H9 (cell line): ENCODE measurements at regions not wholly inside any gene's neighbourhood (a gene's known extent, or its start where the extent isn't known, plus 50 kb on each side); places are given as distances from the start of the nearest gene placed in this dataset.

Experiments used
- DNase-seq: peaks from one replicate; pipeline ENCODE4 v3.0.0-alpha.2; 2017
- H2AFZ ChIP-seq: one replicate; pipeline ENCODE4 v1.6.1; 2013; ENCODE audit warnings: mild to moderate bottlenecking, low read length, control low read depth, moderate library complexity
- H2AK5ac ChIP-seq: 2 replicates; pipeline ENCODE4 v1.6.1; 2013; ENCODE audit warnings: low read length, control low read depth, mixed read lengths; ENCODE audit not compliant: insufficient read length
- H2BK120ac ChIP-seq: one replicate; pipeline ENCODE4 v1.6.1; 2013; ENCODE audit warnings: low read depth, mild to moderate bottlenecking, low read length, control low read depth, inconsistent platforms; ENCODE audit not compliant: poor library complexity, severe bottlenecking
- H2BK12ac ChIP-seq: 2 replicates; pipeline ENCODE4 v1.6.1; 2013; ENCODE audit warnings: low read length, control low read depth, mixed read lengths, low read depth; ENCODE audit not compliant: insufficient read length
- H2BK15ac ChIP-seq: 2 replicates; pipeline ENCODE4 v1.6.1; 2013; ENCODE audit warnings: low read depth, low read length, control low read depth
- H2BK20ac ChIP-seq: one replicate; pipeline ENCODE4 v1.6.1; 2013; ENCODE audit warnings: low read depth, mild to moderate bottlenecking, low read length, control low read depth, inconsistent platforms; ENCODE audit not compliant: poor library complexity, severe bottlenecking
- H2BK5ac ChIP-seq: 2 replicates; pipeline ENCODE4 v1.6.1; 2013; ENCODE audit warnings: low read length, control low read depth, mixed read lengths; ENCODE audit not compliant: insufficient read length
- H3K14ac ChIP-seq: 2 replicates; pipeline ENCODE4 v1.6.1; 2013; ENCODE audit warnings: low read length, control low read depth; ENCODE audit not compliant: insufficient read depth
- H3K18ac ChIP-seq: 2 replicates; pipeline ENCODE4 v1.6.1; 2013; ENCODE audit warnings: low read depth, mild to moderate bottlenecking, mixed read lengths, low read length, control low read depth; ENCODE audit not compliant: insufficient read length
- H3K23ac ChIP-seq: 2 replicates; pipeline ENCODE4 v1.6.1; 2013; ENCODE audit warnings: low read length, control low read depth, mixed read lengths, low read depth; ENCODE audit not compliant: insufficient read length
- H3K23me2 ChIP-seq: 2 replicates; pipeline ENCODE4 v1.6.1; 2013; ENCODE audit warnings: low read depth, mild to moderate bottlenecking, mixed read lengths, low read length, control low read depth; ENCODE audit not compliant: insufficient read length, poor library complexity, severe bottlenecking
- H3K27ac ChIP-seq: 2 replicates; pipeline ENCODE4 v1.5.1; 2013; ENCODE audit warnings: low read length, control low read depth, mixed read lengths, low read depth; ENCODE audit not compliant: insufficient read length
- H3K27me3 ChIP-seq: 2 replicates; pipeline ENCODE4 v1.6.1; 2013; ENCODE audit warnings: low read length, control low read depth, inconsistent platforms; ENCODE audit not compliant: insufficient read depth
- H3K4ac ChIP-seq: 2 replicates; pipeline ENCODE4 v1.6.1; 2013; ENCODE audit warnings: low read depth, mild to moderate bottlenecking, control low read depth, inconsistent platforms, low read length, moderate library complexity
- H3K4me1 ChIP-seq: 2 replicates; pipeline ENCODE4 v1.6.1; 2013; ENCODE audit warnings: low read length, control low read depth, inconsistent platforms; ENCODE audit not compliant: insufficient read depth
- H3K4me2 ChIP-seq: 2 replicates; pipeline ENCODE4 v1.6.1; 2013; ENCODE audit warnings: low read length, control low read depth, mixed read lengths; ENCODE audit not compliant: insufficient read length, insufficient read depth
- H3K56ac ChIP-seq: 2 replicates; pipeline ENCODE4 v1.6.1; 2013; ENCODE audit warnings: low read depth, mild to moderate bottlenecking, mixed read lengths, low read length, control low read depth; ENCODE audit not compliant: insufficient read length
- H3K79me1 ChIP-seq: 2 replicates; pipeline ENCODE4 v1.6.1; 2013; ENCODE audit warnings: low read depth, mild to moderate bottlenecking, moderate library complexity, low read length, control low read depth, inconsistent platforms; ENCODE audit not compliant: insufficient read depth, poor library complexity, severe bottlenecking
- H3K79me2 ChIP-seq: 2 replicates; pipeline ENCODE4 v1.6.1; 2013; ENCODE audit warnings: low read length, control low read depth, inconsistent platforms; ENCODE audit not compliant: insufficient read depth
- H3K9ac ChIP-seq: 2 replicates; pipeline ENCODE4 v1.6.1; 2013; ENCODE audit warnings: low read length, control low read depth, mixed read lengths; ENCODE audit not compliant: insufficient read length; ENCODE audit errors: extremely low read depth
- H3K9me3 ChIP-seq: one replicate; pipeline ENCODE4 v1.6.1; 2013; ENCODE audit warnings: low read depth, low read length, inconsistent platforms; ENCODE audit not compliant: control insufficient read depth
- H3T11ph ChIP-seq: one replicate; pipeline ENCODE4 v1.6.1; 2013; ENCODE audit warnings: mild to moderate bottlenecking, low read length, control low read depth, inconsistent platforms
- H4K20me1 ChIP-seq: one replicate; pipeline ENCODE4 v1.6.1; 2013; ENCODE audit not compliant: control insufficient read depth, insufficient read length, insufficient read depth
- H4K5ac ChIP-seq: 2 replicates; pipeline ENCODE4 v1.6.1; 2013; ENCODE audit warnings: low read depth, mild to moderate bottlenecking, mixed read lengths, low read length, control low read depth; ENCODE audit not compliant: insufficient read length
- H4K8ac ChIP-seq: replicated peaks from 2 replicates; pipeline ENCODE4 v1.6.1; 2013; ENCODE audit warnings: low read length, control low read depth, mixed read lengths, low read depth; ENCODE audit not compliant: insufficient read length
- H4K91ac ChIP-seq: 2 replicates; pipeline ENCODE4 v1.6.1; 2013; ENCODE audit warnings: low read depth, mild to moderate bottlenecking, moderate library complexity, mixed read lengths, low read length, control low read depth; ENCODE audit not compliant: insufficient read length
- H3K27ac Mint-ChIP-seq, 3 experiments: 2 replicates in 2 of 3; 3 replicates in 1 of 3; pipeline ENCODE4 v1.8.0; 2020 to 2021; ENCODE audit warnings: mixed read lengths in 3 of 3, mild to moderate bottlenecking in 1 of 3, moderate library complexity in 1 of 3
- H3K27me3 Mint-ChIP-seq: 2 replicates; pipeline ENCODE4 v1.8.0; 2021; ENCODE audit warnings: low read depth, mild to moderate bottlenecking, moderate library complexity, mixed read lengths
- H3K36me3 Mint-ChIP-seq, 3 experiments: 2 replicates in 2 of 3; 3 replicates in 1 of 3; pipeline ENCODE4 v1.8.0; 2020 to 2021; ENCODE audit warnings: low read depth in 3 of 3, mixed read lengths in 3 of 3; ENCODE audit not compliant: insufficient read depth in 1 of 3
- H3K4me1 Mint-ChIP-seq, 2 experiments: 2 replicates each; pipeline ENCODE4 v1.8.0; 2020; ENCODE audit warnings: mixed read lengths in 2 of 2
- H3K4me3 Mint-ChIP-seq, 2 experiments: 2 replicates in 1 of 2; 3 replicates in 1 of 2; pipeline ENCODE4 v1.8.0; 2020 to 2021; ENCODE audit warnings: mild to moderate bottlenecking in 2 of 2, mixed read lengths in 2 of 2, moderate library complexity in 1 of 2
- H3K9me3 Mint-ChIP-seq, 2 experiments: 2 replicates in 1 of 2; 3 replicates in 1 of 2; pipeline ENCODE4 v1.8.0; 2020; ENCODE audit warnings: mild to moderate bottlenecking in 2 of 2, mixed read lengths in 2 of 2, moderate library complexity in 1 of 2
- CTCF ChIP-seq: fragments of 200-600 bp; sonication (generic); conservative IDR thresholded peaks from 3 replicates; pipeline ENCODE4 v1.8.0; 2021; ENCODE audit warnings: antibody characterized with exemption, mild to moderate bottlenecking
- WGBS: extraction: QIAGEN DNeasy Blood & Tissue Kit; methylation state at CpG from one replicate; pipeline ENCODE4 v1.1.7; 2013; ENCODE audit warnings: missing lambda C conversion rate, low lambda C conversion rate, mixed read lengths; ENCODE audit not compliant: insufficient read length; ENCODE audit errors: extremely low coverage; 5-methylcytosine and 5-hydroxymethylcytosine counted together

DNA sequence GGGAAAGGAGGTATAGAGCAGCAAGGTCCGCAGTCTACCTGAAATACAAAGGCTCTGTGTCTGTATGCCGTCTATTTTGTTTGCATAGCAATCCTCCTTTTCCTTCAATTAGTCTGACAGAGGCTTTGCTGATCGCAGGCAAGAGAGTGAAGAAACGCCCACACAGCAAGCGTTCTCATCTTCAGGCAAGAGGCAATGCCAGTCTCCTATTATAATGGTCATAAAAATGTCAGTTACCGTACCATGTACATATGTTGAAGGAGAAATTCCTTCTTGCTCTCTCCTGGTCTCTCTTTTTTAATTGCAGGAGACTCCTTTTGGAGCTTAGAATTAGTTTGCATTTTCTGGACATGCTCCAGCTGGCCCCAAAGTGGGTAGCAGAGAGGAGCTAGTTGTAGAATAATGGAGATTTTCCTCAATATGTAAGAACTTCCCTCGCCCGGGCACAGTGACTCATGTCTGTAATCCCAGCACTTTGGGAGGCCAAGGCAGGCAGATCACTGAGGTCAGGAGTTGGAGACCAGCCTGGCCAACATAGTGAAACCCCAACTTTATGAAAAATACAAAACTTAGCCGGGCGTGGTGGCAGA, 139.5 kb downstream of the PFKFB3 start:
- no peak for DNase-seq
- H2AFZ ChIP-seq = no peak overlapping the region
- H3K9me3 Mint-ChIP-seq = peaks cover 0 to 3% of the 10 kb centered on the region in 2 experiments; a peak in 1 of 5 replicates
- no peak overlapping the region for H3K27ac ChIP-seq
- H3K9ac ChIP-seq = no peak overlapping the region
- no peak overlapping the region for H3K56ac ChIP-seq
- H3K4me3 Mint-ChIP-seq = no peak overlapping the region
- H3K27me3 ChIP-seq = no peaks in the 10 kb centered on the region
- no CpG with 5 or more reads among the region's 10 CpGs for WGBS
- H3K23ac ChIP-seq = no peak overlapping the region
- H3K79me2 ChIP-seq = no peaks in the 10 kb centered on the region
- H3K9me3 ChIP-seq = no peaks in the 10 kb centered on the region
- H4K20me1 ChIP-seq = no peaks in the 10 kb centered on the region
- TF ChIP-seq CTCF = no peak
- no peaks in the 10 kb centered on the region for H3K36me3 Mint-ChIP-seq
- no peak overlapping the region for H3K18ac ChIP-seq
- H3K4ac ChIP-seq = no peak overlapping the region
- H2BK12ac ChIP-seq = no peak overlapping the region
- no peak overlapping the region for H4K5ac ChIP-seq
- H2AK5ac ChIP-seq = no peak overlapping the region
- H2BK120ac ChIP-seq = no peak overlapping the region
- H3K4me1 Mint-ChIP-seq = peaks cover 3 to 6% of the 10 kb centered on the region in 2 experiments; a peak in 3 of 4 replicates
- no peaks in the 10 kb centered on the region for H3K4me1 ChIP-seq
- peaks cover 2% of the 10 kb centered on the region; the same call in 1 of the 2 replicates for H3K27me3 Mint-ChIP-seq
- no peak overlapping the region for H3K14ac ChIP-seq
- 0 out of 7 replicates have a peak overlapping the region, but pooled peaks of 1 of the 3 experiments have one; percentile 53 for H3K27ac Mint-ChIP-seq
- H3K23me2 ChIP-seq = no peaks in the 10 kb centered on the region
- H3K79me1 ChIP-seq = no peaks in the 10 kb centered on the region
- no peak overlapping the region for H4K91ac ChIP-seq
- H2BK5ac ChIP-seq = no peak overlapping the region
- H2BK15ac ChIP-seq = no peak overlapping the region
- H4K8ac ChIP-seq = no peak overlapping the region
- no peak overlapping the region for H3K4me2 ChIP-seq
- no peak overlapping the region for H3T11ph ChIP-seq
- no peak overlapping the region for H2BK20ac ChIP-seq
